ENCODE measurements at regions not wholly inside any gene's neighbourhood (a gene's known extent, or its start where the extent isn't known, plus 50 kb on each side); places are given as distances from the start of the nearest gene placed in this dataset.

- TF ChIP-seq POLR2AphosphoS5 (IDR thresholded peaks at IDR 0.05; ENCODE audit: low read depth, low read length), result no peak
- no peak for TF ChIP-seq REST (IDR thresholded peaks at IDR 0.05; ENCODE audit: insufficient read depth in 1 of 2, low read depth in 2 of 2, low read length in 2 of 2)
- no peak for TF ChIP-seq SIN3A (IDR thresholded peaks at IDR 0.05; ENCODE audit: borderline replicate concordance, insufficient read depth, low read length)
Observed at GRCh38 chr6:67287566-67287965, 1347.5 kb upstream of the ADGRB3 start.
